H9 (cell line): ENCODE measurements at regions not wholly inside any gene's neighbourhood (a gene's known extent, or its start where the extent isn't known, plus 50 kb on each side); places are given as distances from the start of the nearest gene placed in this dataset.

Experiments
- DNase-seq: peaks from one replicate; pipeline ENCODE4 v3.0.0-alpha.2; 2017
- H2AFZ ChIP-seq: one replicate; pipeline ENCODE4 v1.6.1; 2013; ENCODE audit warnings: mild to moderate bottlenecking, low read length, control low read depth, moderate library complexity
- H2AK5ac ChIP-seq: 2 replicates; pipeline ENCODE4 v1.6.1; 2013; ENCODE audit warnings: low read length, control low read depth, mixed read lengths; ENCODE audit not compliant: insufficient read length
- H2BK120ac ChIP-seq: one replicate; pipeline ENCODE4 v1.6.1; 2013; ENCODE audit warnings: low read depth, mild to moderate bottlenecking, low read length, control low read depth, inconsistent platforms; ENCODE audit not compliant: poor library complexity, severe bottlenecking
- H2BK12ac ChIP-seq: 2 replicates; pipeline ENCODE4 v1.6.1; 2013; ENCODE audit warnings: low read length, control low read depth, mixed read lengths, low read depth; ENCODE audit not compliant: insufficient read length
- H2BK15ac ChIP-seq: 2 replicates; pipeline ENCODE4 v1.6.1; 2013; ENCODE audit warnings: low read depth, low read length, control low read depth
- H2BK20ac ChIP-seq: one replicate; pipeline ENCODE4 v1.6.1; 2013; ENCODE audit warnings: low read depth, mild to moderate bottlenecking, low read length, control low read depth, inconsistent platforms; ENCODE audit not compliant: poor library complexity, severe bottlenecking
- H2BK5ac ChIP-seq: 2 replicates; pipeline ENCODE4 v1.6.1; 2013; ENCODE audit warnings: low read length, control low read depth, mixed read lengths; ENCODE audit not compliant: insufficient read length
- H3K14ac ChIP-seq: 2 replicates; pipeline ENCODE4 v1.6.1; 2013; ENCODE audit warnings: low read length, control low read depth; ENCODE audit not compliant: insufficient read depth
- H3K18ac ChIP-seq: 2 replicates; pipeline ENCODE4 v1.6.1; 2013; ENCODE audit warnings: low read depth, mild to moderate bottlenecking, mixed read lengths, low read length, control low read depth; ENCODE audit not compliant: insufficient read length
- H3K23ac ChIP-seq: 2 replicates; pipeline ENCODE4 v1.6.1; 2013; ENCODE audit warnings: low read length, control low read depth, mixed read lengths, low read depth; ENCODE audit not compliant: insufficient read length
- H3K23me2 ChIP-seq: 2 replicates; pipeline ENCODE4 v1.6.1; 2013; ENCODE audit warnings: low read depth, mild to moderate bottlenecking, mixed read lengths, low read length, control low read depth; ENCODE audit not compliant: insufficient read length, poor library complexity, severe bottlenecking
- H3K27ac ChIP-seq: 2 replicates; pipeline ENCODE4 v1.5.1; 2013; ENCODE audit warnings: low read length, control low read depth, mixed read lengths, low read depth; ENCODE audit not compliant: insufficient read length
- H3K27me3 ChIP-seq: 2 replicates; pipeline ENCODE4 v1.6.1; 2013; ENCODE audit warnings: low read length, control low read depth, inconsistent platforms; ENCODE audit not compliant: insufficient read depth
- H3K4ac ChIP-seq: 2 replicates; pipeline ENCODE4 v1.6.1; 2013; ENCODE audit warnings: low read depth, mild to moderate bottlenecking, control low read depth, inconsistent platforms, low read length, moderate library complexity
- H3K4me1 ChIP-seq: 2 replicates; pipeline ENCODE4 v1.6.1; 2013; ENCODE audit warnings: low read length, control low read depth, inconsistent platforms; ENCODE audit not compliant: insufficient read depth
- H3K4me2 ChIP-seq: 2 replicates; pipeline ENCODE4 v1.6.1; 2013; ENCODE audit warnings: low read length, control low read depth, mixed read lengths; ENCODE audit not compliant: insufficient read length, insufficient read depth
- H3K56ac ChIP-seq: 2 replicates; pipeline ENCODE4 v1.6.1; 2013; ENCODE audit warnings: low read depth, mild to moderate bottlenecking, mixed read lengths, low read length, control low read depth; ENCODE audit not compliant: insufficient read length
- H3K79me1 ChIP-seq: 2 replicates; pipeline ENCODE4 v1.6.1; 2013; ENCODE audit warnings: low read depth, mild to moderate bottlenecking, moderate library complexity, low read length, control low read depth, inconsistent platforms; ENCODE audit not compliant: insufficient read depth, poor library complexity, severe bottlenecking
- H3K79me2 ChIP-seq: 2 replicates; pipeline ENCODE4 v1.6.1; 2013; ENCODE audit warnings: low read length, control low read depth, inconsistent platforms; ENCODE audit not compliant: insufficient read depth
- H3K9ac ChIP-seq: 2 replicates; pipeline ENCODE4 v1.6.1; 2013; ENCODE audit warnings: low read length, control low read depth, mixed read lengths; ENCODE audit not compliant: insufficient read length; ENCODE audit errors: extremely low read depth
- H3K9me3 ChIP-seq: one replicate; pipeline ENCODE4 v1.6.1; 2013; ENCODE audit warnings: low read depth, low read length, inconsistent platforms; ENCODE audit not compliant: control insufficient read depth
- H3T11ph ChIP-seq: one replicate; pipeline ENCODE4 v1.6.1; 2013; ENCODE audit warnings: mild to moderate bottlenecking, low read length, control low read depth, inconsistent platforms
- H4K20me1 ChIP-seq: one replicate; pipeline ENCODE4 v1.6.1; 2013; ENCODE audit not compliant: control insufficient read depth, insufficient read length, insufficient read depth
- H4K5ac ChIP-seq: 2 replicates; pipeline ENCODE4 v1.6.1; 2013; ENCODE audit warnings: low read depth, mild to moderate bottlenecking, mixed read lengths, low read length, control low read depth; ENCODE audit not compliant: insufficient read length
- H4K8ac ChIP-seq: replicated peaks from 2 replicates; pipeline ENCODE4 v1.6.1; 2013; ENCODE audit warnings: low read length, control low read depth, mixed read lengths, low read depth; ENCODE audit not compliant: insufficient read length
- H4K91ac ChIP-seq: 2 replicates; pipeline ENCODE4 v1.6.1; 2013; ENCODE audit warnings: low read depth, mild to moderate bottlenecking, moderate library complexity, mixed read lengths, low read length, control low read depth; ENCODE audit not compliant: insufficient read length
- H3K27ac Mint-ChIP-seq, 3 experiments: 2 replicates in 2 of 3; 3 replicates in 1 of 3; pipeline ENCODE4 v1.8.0; 2020 to 2021; ENCODE audit warnings: mixed read lengths in 3 of 3, mild to moderate bottlenecking in 1 of 3, moderate library complexity in 1 of 3
- H3K27me3 Mint-ChIP-seq: 2 replicates; pipeline ENCODE4 v1.8.0; 2021; ENCODE audit warnings: low read depth, mild to moderate bottlenecking, moderate library complexity, mixed read lengths
- H3K36me3 Mint-ChIP-seq, 3 experiments: 2 replicates in 2 of 3; 3 replicates in 1 of 3; pipeline ENCODE4 v1.8.0; 2020 to 2021; ENCODE audit warnings: low read depth in 3 of 3, mixed read lengths in 3 of 3; ENCODE audit not compliant: insufficient read depth in 1 of 3
- H3K4me1 Mint-ChIP-seq, 2 experiments: 2 replicates each; pipeline ENCODE4 v1.8.0; 2020; ENCODE audit warnings: mixed read lengths in 2 of 2
- H3K4me3 Mint-ChIP-seq, 2 experiments: 2 replicates in 1 of 2; 3 replicates in 1 of 2; pipeline ENCODE4 v1.8.0; 2020 to 2021; ENCODE audit warnings: mild to moderate bottlenecking in 2 of 2, mixed read lengths in 2 of 2, moderate library complexity in 1 of 2
- H3K9me3 Mint-ChIP-seq, 2 experiments: 2 replicates in 1 of 2; 3 replicates in 1 of 2; pipeline ENCODE4 v1.8.0; 2020; ENCODE audit warnings: mild to moderate bottlenecking in 2 of 2, mixed read lengths in 2 of 2, moderate library complexity in 1 of 2
- CTCF ChIP-seq: fragments of 200-600 bp; sonication (generic); conservative IDR thresholded peaks from 3 replicates; pipeline ENCODE4 v1.8.0; 2021; ENCODE audit warnings: antibody characterized with exemption, mild to moderate bottlenecking
- WGBS: extraction: QIAGEN DNeasy Blood & Tissue Kit; methylation state at CpG from one replicate; pipeline ENCODE4 v1.1.7; 2013; ENCODE audit warnings: missing lambda C conversion rate, low lambda C conversion rate, mixed read lengths; ENCODE audit not compliant: insufficient read length; ENCODE audit errors: extremely low coverage; 5-methylcytosine and 5-hydroxymethylcytosine counted together

GRCh38 chr10:10438335-10439100 is 579.2 kb upstream of the CELF2 start:
- no peaks in the 10 kb centered on the region; the same call in 1 of the 2 replicates for H3K27me3 Mint-ChIP-seq
- no peak overlapping the region for H3K56ac ChIP-seq
- no peak overlapping the region for H3K14ac ChIP-seq
- no peak overlapping the region for H3K9ac ChIP-seq
- no peak overlapping the region for H3K27ac ChIP-seq
- no peak for TF ChIP-seq CTCF
- no peak overlapping the region for H3T11ph ChIP-seq
- no peak overlapping the region for H4K91ac ChIP-seq
- H3K4me1 ChIP-seq, result no peaks in the 10 kb centered on the region
- no peak overlapping the region for H3K4me2 ChIP-seq
- no peak overlapping the region for H3K27ac Mint-ChIP-seq
- no peak overlapping the region for H2BK15ac ChIP-seq
- H3K79me1 ChIP-seq, result no peaks in the 10 kb centered on the region
- no peak overlapping the region for H3K4me3 Mint-ChIP-seq
- no peak overlapping the region for H4K5ac ChIP-seq
- H2BK120ac ChIP-seq, result no peak overlapping the region
- no peak overlapping the region for H2BK5ac ChIP-seq
- no peak overlapping the region for H4K8ac ChIP-seq
- H3K27me3 ChIP-seq, result no peaks in the 10 kb centered on the region
- DNase-seq, result no peak
- no peaks in the 10 kb centered on the region for H4K20me1 ChIP-seq
- peaks cover 0 to 11% of the 10 kb centered on the region in 2 experiments; a peak in 3 of 5 replicates for H3K9me3 Mint-ChIP-seq
- WGBS, result no CpG with 5 or more reads among the region's 1 CpG
- H3K4me1 Mint-ChIP-seq, result peaks cover 0 to 3% of the 10 kb centered on the region in 2 experiments; a peak in 1 of 4 replicates
- H2BK20ac ChIP-seq, result no peak overlapping the region
- H2BK12ac ChIP-seq, result no peak overlapping the region
- no peak overlapping the region for H3K18ac ChIP-seq
- H2AK5ac ChIP-seq, result no peak overlapping the region
- H3K36me3 Mint-ChIP-seq, result peaks cover 0 to 6% (median 0%) of the 10 kb centered on the region in 3 experiments; a peak in 1 of 7 replicates
- H3K23ac ChIP-seq, result no peak overlapping the region
- H3K23me2 ChIP-seq, result no peaks in the 10 kb centered on the region
- H3K4ac ChIP-seq, result no peak overlapping the region
- H2AFZ ChIP-seq, result no peak overlapping the region
- H3K9me3 ChIP-seq, result no peaks in the 10 kb centered on the region
- no peaks in the 10 kb centered on the region for H3K79me2 ChIP-seq
